GM21515 (cell line): ENCODE measurements at regions not wholly inside any gene's neighbourhood (a gene's known extent, or its start where the extent isn't known, plus 50 kb on each side); places are given as distances from the start of the nearest gene placed in this dataset.

Source experiments
- ATAC-seq: cut with Tn5 transposase; IDR thresholded peaks from one replicate; pipeline ENCODE4 v1.9.1; 2021; ENCODE audit not compliant: unreplicated experiment

DNA sequence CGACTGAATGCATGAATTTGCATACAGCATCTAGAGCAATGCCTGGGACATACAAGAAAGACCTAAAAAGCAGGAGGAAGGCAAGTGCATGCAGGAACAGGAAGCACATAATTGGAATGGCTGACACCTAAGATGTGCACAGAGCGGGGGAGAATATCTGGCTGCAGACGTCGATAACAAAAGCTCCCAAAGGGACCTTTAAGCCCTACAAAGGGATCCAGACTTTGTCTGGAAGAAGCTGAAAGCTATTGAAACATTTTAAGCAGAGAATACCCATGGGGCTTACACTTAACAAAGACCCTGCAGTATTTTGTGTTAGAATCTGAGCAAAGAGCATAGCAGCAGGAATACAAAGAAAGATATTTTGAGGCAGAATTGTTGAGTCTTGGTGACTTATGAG lies 107.4 kb upstream of the CLDN10 start:
- ATAC-seq = no peak

DNA sequence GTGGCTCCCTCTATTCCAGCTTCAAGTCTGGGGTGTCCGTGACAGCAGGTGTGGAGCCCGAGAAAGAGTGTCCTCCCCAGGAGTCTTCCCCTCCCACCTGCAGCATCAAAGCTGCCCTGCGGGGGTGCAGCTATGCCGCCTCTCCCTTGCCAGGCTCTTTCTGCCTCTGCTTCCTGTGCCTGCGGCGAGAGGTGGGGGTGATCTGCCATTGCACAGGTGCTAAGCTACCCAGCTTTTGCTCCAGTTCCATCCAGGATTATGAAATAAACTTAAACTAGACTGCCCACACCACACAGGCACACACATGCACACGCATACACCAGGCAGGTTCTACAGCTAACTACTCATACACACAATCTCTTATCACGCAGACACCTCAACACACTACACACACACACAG lies 104.7 kb upstream of the CLDN10 start:
- ATAC-seq = no peak

- no peak for ATAC-seq
These were observed 100.9 kb upstream of the CLDN10 start for GRCh38 chr13:95451656-95452055.

DNA sequence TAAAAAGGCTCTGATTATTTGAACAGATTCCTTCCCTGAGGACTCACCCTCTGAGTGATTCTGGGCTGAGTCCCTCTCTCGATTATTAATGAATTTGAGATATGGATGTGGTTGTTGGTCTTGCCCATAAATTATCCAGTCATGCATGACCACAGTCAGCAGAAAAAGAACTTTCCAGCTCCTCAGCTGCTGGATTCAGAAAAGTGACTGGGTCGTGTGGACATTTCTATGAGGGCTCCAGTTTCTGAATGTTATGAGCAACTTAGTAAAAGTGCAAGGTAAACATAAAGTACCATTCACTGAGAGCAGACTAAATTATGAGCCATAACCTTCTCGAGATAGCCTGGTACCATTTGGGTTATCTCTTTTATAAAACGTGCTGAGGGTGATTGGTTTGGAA lies 100.1 kb upstream of the CLDN10 start:
- no peak for ATAC-seq

DNA sequence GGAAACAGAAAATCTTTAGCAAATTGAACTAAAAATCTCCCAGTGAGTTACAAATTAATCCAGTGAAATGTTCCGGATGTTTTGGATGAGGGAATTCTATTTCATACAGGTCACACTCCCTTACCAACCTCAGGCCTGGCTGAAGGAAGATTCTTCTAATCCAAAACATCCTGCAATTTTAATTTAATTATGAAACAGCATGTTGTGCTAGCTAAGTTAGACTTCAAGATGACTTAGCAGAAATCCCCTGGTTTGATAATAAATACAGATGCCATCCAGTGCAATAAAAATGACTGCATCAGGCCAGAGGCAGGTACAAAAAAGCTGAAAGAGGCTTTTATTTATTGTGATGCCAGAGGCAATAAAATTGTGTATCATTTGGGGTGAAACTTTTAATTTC lies 96.7 kb upstream of the CLDN10 start:
- no peak for ATAC-seq

DNA sequence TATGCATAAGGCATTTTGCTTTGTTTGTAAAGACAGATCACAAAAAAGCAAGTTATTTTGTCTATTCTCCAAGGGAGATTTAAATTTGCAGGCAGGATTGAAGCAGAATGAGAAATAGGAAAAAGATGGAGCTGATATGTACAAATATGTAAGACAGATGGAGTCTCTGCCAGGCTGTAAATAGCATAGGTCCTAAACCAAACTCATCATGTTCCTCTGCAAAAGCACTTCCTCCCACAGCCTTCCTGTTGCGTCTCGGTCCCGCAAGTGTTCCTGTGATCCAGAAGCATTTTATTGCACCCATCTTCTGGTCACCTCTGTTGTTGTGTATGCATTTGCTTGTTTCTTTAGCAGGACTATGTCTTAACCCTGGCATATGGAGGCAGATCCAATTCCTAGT lies 95.7 kb upstream of the CLDN10 start:
- ATAC-seq = peak; percentile 19

DNA sequence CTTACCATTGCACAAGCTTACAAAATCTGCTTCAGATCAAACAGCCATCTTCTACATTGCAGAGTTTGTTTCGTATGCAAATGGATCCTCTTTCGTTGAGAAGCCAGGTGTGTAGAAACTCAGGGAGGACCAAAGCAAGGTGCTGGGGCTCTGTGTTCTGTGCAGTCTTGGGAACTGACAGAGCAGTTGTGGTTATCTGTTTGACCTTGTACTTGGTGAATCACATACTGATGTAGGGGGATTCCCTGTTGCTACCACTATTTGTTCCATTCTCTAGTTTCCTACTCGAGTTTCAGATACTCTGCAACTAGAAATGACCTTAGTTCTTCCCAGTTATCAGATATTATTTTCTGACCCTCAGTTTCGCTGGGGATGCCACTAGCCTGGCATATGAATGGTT lies 95.2 kb upstream of the CLDN10 start:
- ATAC-seq = peak; percentile 99

DNA sequence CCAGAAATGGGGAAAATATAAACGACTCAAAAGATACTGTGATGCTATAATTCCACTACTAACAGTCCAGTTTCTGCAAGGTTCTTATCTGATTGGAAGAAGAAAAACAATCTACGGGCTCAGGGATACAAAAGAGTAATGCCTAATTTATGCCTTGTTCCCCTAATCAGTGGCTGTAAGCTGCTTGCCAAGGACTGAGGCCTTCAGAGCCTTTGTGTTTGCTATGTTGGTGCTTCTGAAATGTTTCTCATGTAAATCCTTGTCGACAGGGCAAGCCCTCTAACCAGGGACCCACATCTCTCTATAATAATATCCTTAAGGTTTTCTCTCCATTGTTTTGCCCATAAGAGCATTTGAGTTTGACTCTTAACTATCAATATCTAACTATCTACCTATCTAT lies 89.7 kb upstream of the CLDN10 start:
- ATAC-seq = no peak

DNA sequence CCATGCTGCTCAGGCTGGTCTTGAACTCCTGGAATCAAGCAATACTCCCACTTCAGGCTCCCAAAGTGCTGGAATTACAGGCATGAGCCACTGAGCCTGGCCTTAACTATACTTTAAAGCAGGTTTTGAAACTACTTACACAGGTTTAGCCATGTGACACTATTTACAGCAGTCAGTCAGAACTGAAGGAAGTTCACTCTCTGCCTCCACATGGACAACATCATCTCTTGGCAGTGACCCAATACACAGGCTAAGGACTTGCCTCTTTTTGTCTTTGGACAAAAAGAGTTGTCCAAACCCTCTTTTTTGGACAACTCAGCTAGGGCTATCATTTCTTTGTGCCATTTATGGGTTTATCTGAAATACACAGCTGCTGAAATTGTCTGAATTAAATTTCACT lies 89.0 kb upstream of the CLDN10 start:
- no peak for ATAC-seq

DNA sequence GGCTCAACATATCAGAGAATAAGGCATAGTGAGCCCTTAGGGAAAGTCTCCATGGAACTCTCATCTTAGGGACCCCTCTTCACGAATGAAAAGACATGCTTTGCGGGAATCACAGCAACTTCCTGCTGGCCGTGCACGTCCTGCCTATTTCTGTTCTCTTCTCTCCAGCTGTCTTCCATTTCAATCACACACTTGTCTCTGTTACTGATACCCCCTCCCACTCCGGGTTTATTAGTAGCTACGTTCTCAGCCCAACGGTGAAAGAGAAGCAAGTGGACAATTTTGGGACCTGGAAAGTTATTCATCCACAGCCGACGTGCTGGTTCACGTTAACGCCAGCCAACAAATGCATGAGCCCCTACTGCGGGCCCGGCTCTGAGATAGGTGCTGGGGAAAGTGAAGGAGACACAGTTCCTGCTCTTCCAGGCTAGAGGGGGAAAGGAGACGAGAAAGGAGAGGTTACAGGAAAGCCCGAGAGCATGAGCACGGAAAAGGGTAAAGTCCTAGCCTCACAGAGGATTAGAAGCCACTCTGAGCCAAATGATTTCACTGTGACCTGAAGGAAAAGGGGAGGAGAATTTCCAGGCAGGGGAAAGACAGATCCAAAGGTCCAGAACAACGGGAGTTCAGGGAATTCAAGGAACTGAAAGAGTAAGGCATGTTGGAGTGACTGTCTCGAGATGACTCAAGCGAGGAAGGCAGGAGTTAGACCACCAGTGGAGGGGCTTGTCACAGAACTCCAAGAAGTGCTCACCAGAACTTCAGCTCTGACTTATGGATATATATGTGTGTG lies 81.8 kb upstream of the CLDN10 start:
- ATAC-seq = no peak

- ATAC-seq = no peak
These were observed 80.6 kb upstream of the CLDN10 start for GRCh38 chr13:95471960-95472359.

GRCh38 chr13:95474992-95475391 lies 77.5 kb upstream of the CLDN10 start:
- ATAC-seq = no peak

GRCh38 chr13:95477187-95477586 lies 75.3 kb upstream of the CLDN10 start:
- ATAC-seq = no peak

GRCh38 chr13:95479731-95480130 lies 72.8 kb upstream of the CLDN10 start:
- no peak for ATAC-seq

GRCh38 chr13:95480131-95480545 lies 72.4 kb upstream of the CLDN10 start:
- ATAC-seq = peak; percentile 42

GRCh38 chr13:95480791-95481780 lies 71.4 kb upstream of the CLDN10 start:
- no peak for ATAC-seq

DNA sequence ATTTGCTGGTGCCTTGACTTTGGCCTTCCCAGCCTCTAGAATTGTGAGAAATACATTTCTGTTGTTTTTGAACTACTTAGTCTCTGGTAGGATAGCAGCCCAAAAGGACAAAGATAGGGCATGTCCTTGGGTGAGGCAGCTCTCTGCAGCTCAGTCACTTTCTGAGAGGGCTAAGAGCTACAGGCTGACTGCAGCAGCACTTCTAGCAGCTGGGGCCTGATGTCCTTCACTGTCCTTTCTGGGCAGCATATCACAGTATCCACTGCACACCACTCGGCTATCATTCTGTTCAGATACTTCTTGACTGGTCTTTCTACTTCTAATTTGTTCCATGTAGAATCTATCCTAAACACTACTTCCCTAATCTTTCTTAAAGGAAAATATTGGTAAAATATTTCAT lies 68.5 kb upstream of the CLDN10 start:
- ATAC-seq = no peak

DNA sequence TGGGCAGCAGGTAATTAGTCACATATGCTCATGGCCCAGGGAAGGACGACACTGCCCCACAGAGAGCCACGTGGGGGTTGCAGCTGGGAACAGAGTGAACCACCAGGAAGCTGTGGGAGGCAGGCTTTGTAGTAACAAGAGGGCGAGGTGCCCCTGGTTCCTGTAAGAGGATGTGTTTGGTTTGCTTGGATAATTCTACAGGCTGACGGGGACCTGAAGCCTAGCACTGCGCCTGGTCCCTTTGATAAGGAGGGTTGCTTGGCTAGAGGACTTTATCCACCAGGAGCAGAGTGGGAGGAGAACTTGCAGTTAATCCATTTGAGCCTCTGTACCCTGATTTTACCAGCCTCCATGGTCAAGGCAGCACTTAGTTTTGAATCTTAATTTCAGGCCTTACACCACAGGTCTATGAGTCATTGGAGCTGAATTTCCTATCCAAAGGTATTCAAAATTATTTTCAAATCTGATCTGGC lies 67.4 kb upstream of the CLDN10 start:
- no peak for ATAC-seq

DNA sequence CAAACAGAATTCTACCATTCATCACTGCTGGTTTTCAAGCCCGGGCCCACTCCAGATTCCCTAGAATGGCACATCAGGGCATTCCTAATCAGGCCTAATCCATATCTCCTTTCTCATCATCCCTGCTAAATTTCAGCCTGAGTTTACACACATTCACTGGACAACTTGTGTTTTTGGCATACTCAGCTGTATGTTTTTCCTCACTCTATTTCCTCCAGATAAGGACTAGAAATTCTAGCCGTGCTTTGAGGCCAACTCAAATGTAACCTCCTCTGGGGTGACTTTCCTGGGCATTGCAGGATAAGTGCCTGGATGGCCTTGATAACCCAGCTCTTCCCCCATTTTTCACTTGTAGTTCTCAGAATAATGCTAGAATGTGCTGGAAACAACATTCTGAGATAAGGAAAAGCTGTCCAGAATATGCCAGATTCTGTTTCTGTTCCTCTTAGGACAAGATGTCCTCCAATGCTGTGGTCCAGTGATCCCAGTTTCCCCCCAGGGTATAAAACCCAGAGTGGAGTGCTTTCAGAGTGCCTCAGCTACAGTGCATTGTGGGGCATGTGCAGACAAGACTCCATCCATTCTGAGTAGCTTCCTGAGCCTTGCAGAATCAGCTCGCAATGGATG lies 66.9 kb upstream of the CLDN10 start:
- ATAC-seq = no peak

GRCh38 chr13:95492044-95492801 lies 60.3 kb upstream of the CLDN10 start:
- no peak for ATAC-seq
